ENCODE measurements at regions not wholly inside any gene's neighbourhood (a gene's known extent, or its start where the extent isn't known, plus 50 kb on each side); places are given as distances from the start of the nearest gene placed in this dataset.

DNA sequence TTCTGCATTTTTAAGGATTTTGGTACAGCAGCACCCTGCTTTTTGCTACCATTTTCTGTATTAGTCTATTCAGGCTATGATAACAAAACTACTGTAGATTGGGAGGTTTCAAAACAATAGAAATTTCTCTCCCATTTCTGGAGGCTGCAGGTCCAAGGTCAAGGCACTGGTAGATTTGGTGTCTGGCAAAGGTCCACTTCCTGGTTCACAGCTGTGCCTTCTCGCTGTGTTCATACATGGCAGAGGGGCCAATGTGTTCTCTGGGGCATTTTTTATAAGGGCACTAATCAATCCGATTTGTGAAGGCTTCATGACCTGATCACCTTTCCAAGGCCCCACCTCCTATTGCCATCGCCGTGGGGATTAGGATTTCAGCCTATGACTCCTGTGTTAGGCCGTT is 268.1 kb upstream of the RTL1 start:
- Histone ChIP-seq H3K9me3 (ENCODE audit: control insufficient read depth, low read length) (peaks cover 18% of the 10 kb centered on the region), H3K27me3 (replicated peaks; ENCODE audit: control insufficient read depth, insufficient read depth, low read length) (peaks cover 17% of the 10 kb centered on the region), H3K4me3 (ENCODE audit: low read length) (no peak overlapping the region), H3K4me1 (ENCODE audit: control insufficient read depth, insufficient read depth, low read length) (no peaks in the 10 kb centered on the region), H3K36me3 (ENCODE audit: control insufficient read depth, insufficient read depth, low read length, severe bottlenecking) (no peaks in the 10 kb centered on the region), H3K9ac (ENCODE audit: low read length) (no peak overlapping the region)
- DNase-seq (ENCODE audit: low read depth) = no peak

DNA sequence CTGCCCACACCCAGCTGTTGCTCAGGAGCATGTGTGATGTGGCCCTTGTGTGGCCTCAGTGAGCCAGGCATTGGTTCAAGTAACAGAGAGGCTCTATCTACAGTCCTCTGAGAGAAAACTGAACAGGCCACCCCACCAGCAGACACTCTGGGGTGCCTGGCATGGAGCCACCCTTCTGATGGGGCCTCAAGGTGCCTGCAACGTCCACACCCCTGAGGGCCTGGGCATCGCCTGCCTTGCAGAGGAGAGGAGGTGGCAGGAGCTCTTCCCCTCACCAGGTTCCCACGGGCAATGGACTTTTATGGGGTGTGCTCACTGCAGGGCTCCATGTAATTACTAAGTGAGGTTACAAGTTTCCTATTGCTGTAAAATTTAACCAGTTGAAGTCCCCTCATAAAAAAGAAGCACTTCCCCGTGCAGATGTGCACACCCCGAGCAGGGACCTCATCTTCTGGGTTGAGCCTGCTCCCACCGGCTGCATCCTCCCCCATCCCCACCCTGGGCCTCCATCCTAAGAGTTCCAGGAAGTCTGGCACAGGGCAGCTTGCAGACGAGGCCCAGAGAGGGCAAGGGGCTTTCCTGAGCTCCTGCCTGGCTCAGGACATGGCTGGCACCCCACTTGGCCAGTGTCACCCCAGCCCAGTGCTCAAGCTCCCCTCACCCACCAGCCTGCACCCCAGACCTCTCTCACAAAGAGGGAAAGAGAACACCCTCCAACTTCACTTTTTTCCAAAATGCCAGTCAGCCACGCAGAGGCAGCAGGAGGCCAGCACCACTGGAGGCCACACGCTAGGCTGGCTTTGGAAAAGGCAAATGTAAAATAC is 270.4 kb upstream of the RTL1 start:
- DNase-seq (ENCODE audit: low read depth) = no peak
- Histone ChIP-seq H3K9ac (ENCODE audit: low read length) (no peak overlapping the region), H3K27me3 (replicated peaks; ENCODE audit: control insufficient read depth, insufficient read depth, low read length) (peaks cover 28% of the 10 kb centered on the region), H3K36me3 (ENCODE audit: control insufficient read depth, insufficient read depth, low read length, severe bottlenecking) (no peaks in the 10 kb centered on the region), H3K4me3 (ENCODE audit: low read length) (no peak overlapping the region), H3K9me3 (ENCODE audit: control insufficient read depth, low read length) (peaks cover 7% of the 10 kb centered on the region), H3K4me1 (ENCODE audit: control insufficient read depth, insufficient read depth, low read length) (no peaks in the 10 kb centered on the region)

- Histone ChIP-seq H3K4me3 (ENCODE audit: low read length) (no peak overlapping the region), H3K9me3 (ENCODE audit: control insufficient read depth, low read length) (peaks cover 7% of the 10 kb centered on the region), H3K36me3 (ENCODE audit: control insufficient read depth, insufficient read depth, low read length, severe bottlenecking) (no peaks in the 10 kb centered on the region), H3K27me3 (replicated peaks; ENCODE audit: control insufficient read depth, insufficient read depth, low read length) (peaks cover 28% of the 10 kb centered on the region), H3K4me1 (ENCODE audit: control insufficient read depth, insufficient read depth, low read length) (no peaks in the 10 kb centered on the region), H3K9ac (ENCODE audit: low read length) (no peak overlapping the region)
- DNase-seq (ENCODE audit: low read depth) = no peak
These were observed 271.0 kb upstream of the RTL1 start for GRCh38 chr14:101174522-101174838.

DNA sequence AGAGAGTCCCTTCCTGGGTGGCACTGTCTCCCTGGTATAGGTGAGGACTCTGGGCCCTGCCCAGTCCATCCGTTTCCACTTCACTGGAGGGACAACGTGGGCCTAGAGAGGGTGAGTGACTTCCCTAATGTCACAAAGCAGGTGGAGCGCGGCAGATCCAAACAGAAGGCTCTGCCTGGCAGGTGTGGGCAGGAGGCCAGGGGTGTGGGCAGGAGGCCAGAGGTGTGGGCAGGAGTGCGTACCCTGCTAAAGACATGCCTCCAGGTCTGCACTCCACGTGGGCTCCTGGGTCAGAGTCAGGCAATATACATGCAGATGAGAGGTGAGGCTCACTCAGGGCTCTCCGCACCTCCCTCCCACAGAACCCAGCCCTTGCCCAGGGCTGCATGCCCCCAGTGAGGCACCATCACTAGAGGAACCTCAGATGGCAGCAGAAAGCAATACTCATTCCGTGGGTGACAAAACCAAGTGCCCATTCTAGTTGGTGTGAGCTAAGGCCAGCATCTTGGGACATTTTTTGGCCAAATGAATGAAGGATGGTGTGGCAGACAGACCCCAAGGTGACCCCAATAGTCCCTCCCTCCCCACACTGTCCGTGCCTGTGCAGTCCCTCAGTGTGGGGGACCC is 271.6 kb upstream of the RTL1 start:
- H3K27me3 ChIP-seq (replicated peaks; ENCODE audit: control insufficient read depth, insufficient read depth, low read length) = peaks cover 28% of the 10 kb centered on the region
- no peak overlapping the region for H3K4me3 ChIP-seq (ENCODE audit: low read length)
- no peak for DNase-seq (ENCODE audit: low read depth)
- no peaks in the 10 kb centered on the region for H3K4me1 ChIP-seq (ENCODE audit: control insufficient read depth, insufficient read depth, low read length)
- no peak overlapping the region for H3K9ac ChIP-seq (ENCODE audit: low read length)
- no peaks in the 10 kb centered on the region for H3K36me3 ChIP-seq (ENCODE audit: control insufficient read depth, insufficient read depth, low read length, severe bottlenecking)
- peaks cover 12% of the 10 kb centered on the region for H3K9me3 ChIP-seq (ENCODE audit: control insufficient read depth, low read length)

GRCh38 chr14:101175731-101176534 is 272.4 kb upstream of the RTL1 start:
- H3K9me3 ChIP-seq (ENCODE audit: control insufficient read depth, low read length) = peaks cover 19% of the 10 kb centered on the region
- no peaks in the 10 kb centered on the region for H3K4me1 ChIP-seq (ENCODE audit: control insufficient read depth, insufficient read depth, low read length)
- peaks cover 21% of the 10 kb centered on the region for H3K27me3 ChIP-seq (replicated peaks; ENCODE audit: control insufficient read depth, insufficient read depth, low read length)
- H3K9ac ChIP-seq (ENCODE audit: low read length) = no peak overlapping the region
- DNase-seq (ENCODE audit: low read depth) = no peak
- H3K36me3 ChIP-seq (ENCODE audit: control insufficient read depth, insufficient read depth, low read length, severe bottlenecking) = no peaks in the 10 kb centered on the region
- no peak overlapping the region for H3K4me3 ChIP-seq (ENCODE audit: low read length)

DNA sequence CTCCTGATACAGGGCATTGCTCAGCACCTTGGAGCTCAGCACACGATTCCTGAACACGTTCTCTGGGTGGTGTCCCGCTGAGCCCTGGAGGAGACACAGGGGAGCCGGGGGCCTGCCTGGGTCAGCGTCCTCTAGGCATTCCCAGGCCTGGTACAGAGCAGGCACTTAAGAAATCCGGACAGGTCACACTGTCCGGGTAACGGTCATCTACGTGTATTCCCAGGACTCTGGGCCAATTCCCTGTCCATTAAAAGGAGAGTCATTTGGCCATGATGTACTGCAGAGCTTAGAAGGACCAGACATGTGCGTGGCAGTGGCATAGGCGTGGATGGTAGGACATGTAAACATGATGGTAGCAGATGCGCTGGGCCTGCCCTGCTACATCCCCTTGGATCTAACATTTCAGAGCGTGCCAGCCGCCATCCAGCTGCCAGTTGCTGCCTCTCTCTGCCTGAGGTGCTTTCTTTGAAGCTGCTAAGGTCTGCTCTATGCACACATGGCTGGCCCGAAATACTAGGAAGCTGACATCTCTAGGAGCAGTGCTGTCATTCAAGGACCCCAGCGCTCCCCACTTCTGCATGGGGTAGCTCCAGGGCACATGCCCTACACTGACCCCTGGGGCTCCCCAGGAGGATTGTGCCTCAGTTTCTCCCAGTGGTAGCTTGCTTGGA is 273.1 kb upstream of the RTL1 start:
- no peaks in the 10 kb centered on the region for H3K4me1 ChIP-seq (ENCODE audit: control insufficient read depth, insufficient read depth, low read length)
- no peak for DNase-seq (ENCODE audit: low read depth)
- no peaks in the 10 kb centered on the region for H3K36me3 ChIP-seq (ENCODE audit: control insufficient read depth, insufficient read depth, low read length, severe bottlenecking)
- no peak overlapping the region for H3K9ac ChIP-seq (ENCODE audit: low read length)
- H3K27me3 ChIP-seq (replicated peaks; ENCODE audit: control insufficient read depth, insufficient read depth, low read length) = peaks cover 17% of the 10 kb centered on the region
- H3K9me3 ChIP-seq (ENCODE audit: control insufficient read depth, low read length) = peaks cover 23% of the 10 kb centered on the region
- no peak overlapping the region for H3K4me3 ChIP-seq (ENCODE audit: low read length)

DNA sequence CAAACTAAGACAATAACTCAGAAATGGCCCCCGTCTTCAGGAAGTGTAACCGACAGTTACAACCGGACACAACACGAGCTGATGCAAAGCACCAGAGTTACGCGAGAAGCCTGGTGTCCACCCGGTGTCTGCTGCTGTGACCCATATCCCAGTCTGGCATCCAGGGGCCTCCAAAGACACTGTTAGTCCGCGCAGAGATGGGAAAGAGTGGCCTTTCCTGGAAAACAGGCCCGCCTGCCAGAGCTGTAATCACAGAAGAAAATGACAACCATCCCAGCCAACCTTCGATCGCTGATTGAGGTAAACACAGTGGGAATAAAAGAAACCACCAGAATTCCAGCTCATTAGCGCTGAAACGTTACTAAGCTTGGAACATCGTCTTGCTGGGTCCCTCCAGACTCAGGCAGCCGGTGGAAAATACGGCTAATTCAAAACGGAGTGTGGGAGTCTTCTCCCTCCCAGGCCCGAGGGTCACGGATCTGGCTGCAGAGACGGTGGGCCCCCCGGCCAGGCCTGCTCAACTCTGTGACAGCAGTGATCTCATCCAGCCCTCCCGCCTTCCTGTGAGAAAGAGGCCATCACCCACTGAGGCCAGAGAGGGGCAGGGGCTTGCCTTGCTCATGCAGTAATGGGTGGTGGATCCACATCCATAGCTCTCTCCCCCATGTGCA is 273.9 kb upstream of the RTL1 start:
- no peak for DNase-seq (ENCODE audit: low read depth)
- H3K36me3 ChIP-seq (ENCODE audit: control insufficient read depth, insufficient read depth, low read length, severe bottlenecking) = no peaks in the 10 kb centered on the region
- no peak overlapping the region for H3K9ac ChIP-seq (ENCODE audit: low read length)
- H3K4me3 ChIP-seq (ENCODE audit: low read length) = no peak overlapping the region
- H3K9me3 ChIP-seq (ENCODE audit: control insufficient read depth, low read length) = peaks cover 28% of the 10 kb centered on the region
- H3K4me1 ChIP-seq (ENCODE audit: control insufficient read depth, insufficient read depth, low read length) = no peaks in the 10 kb centered on the region
- H3K27me3 ChIP-seq (replicated peaks; ENCODE audit: control insufficient read depth, insufficient read depth, low read length) = peaks cover 18% of the 10 kb centered on the region

- Histone ChIP-seq H3K9ac (ENCODE audit: low read length) (no peak overlapping the region), H3K4me3 (ENCODE audit: low read length) (no peak overlapping the region), H3K27me3 (replicated peaks; ENCODE audit: control insufficient read depth, insufficient read depth, low read length) (peaks cover 22% of the 10 kb centered on the region), H3K9me3 (ENCODE audit: control insufficient read depth, low read length) (peaks cover 25% of the 10 kb centered on the region), H3K4me1 (ENCODE audit: control insufficient read depth, insufficient read depth, low read length) (no peaks in the 10 kb centered on the region), H3K36me3 (ENCODE audit: control insufficient read depth, insufficient read depth, low read length, severe bottlenecking) (no peaks in the 10 kb centered on the region)
- DNase-seq (ENCODE audit: low read depth) = no peak
These were observed 274.9 kb upstream of the RTL1 start for GRCh38 chr14:101178184-101179072.

DNA sequence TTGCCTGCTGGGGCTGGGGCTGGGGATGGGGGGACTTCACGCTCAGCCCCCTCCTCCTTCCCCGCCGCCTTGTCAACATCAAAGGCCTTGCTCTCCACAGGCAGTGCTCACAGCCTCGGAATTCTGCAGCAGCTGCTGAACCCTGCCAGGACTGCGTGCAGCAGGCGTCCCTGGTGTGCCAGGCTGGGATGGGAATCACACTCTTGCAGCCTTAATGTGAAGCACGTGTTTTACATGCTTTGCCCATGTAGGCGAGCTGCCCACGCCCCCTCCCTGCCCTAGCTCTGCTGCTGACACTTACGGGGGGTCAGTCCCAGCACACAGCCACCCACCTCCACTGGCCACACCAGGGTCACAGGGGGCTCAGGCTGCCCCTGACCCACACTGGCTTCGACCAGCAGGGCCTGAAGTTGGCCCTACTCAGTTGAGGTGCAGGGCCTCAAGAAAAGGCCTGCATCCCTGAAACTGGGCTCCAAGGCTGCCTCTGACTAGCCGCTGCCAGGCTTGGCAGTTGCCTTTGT is 276.2 kb upstream of the RTL1 start:
- Histone ChIP-seq H3K4me1 (ENCODE audit: control insufficient read depth, insufficient read depth, low read length) (no peaks in the 10 kb centered on the region), H3K36me3 (ENCODE audit: control insufficient read depth, insufficient read depth, low read length, severe bottlenecking) (no peaks in the 10 kb centered on the region), H3K27me3 (replicated peaks; ENCODE audit: control insufficient read depth, insufficient read depth, low read length) (peaks cover 33% of the 10 kb centered on the region), H3K9me3 (ENCODE audit: control insufficient read depth, low read length) (peaks cover 24% of the 10 kb centered on the region), H3K9ac (ENCODE audit: low read length) (no peak overlapping the region), H3K4me3 (ENCODE audit: low read length) (no peak overlapping the region)
- DNase-seq (ENCODE audit: low read depth) = no peak

Data from adipocyte (in vitro differentiated cells).